ENCODE measurements at regions not wholly inside any gene's neighbourhood (a gene's known extent, or its start where the extent isn't known, plus 50 kb on each side); places are given as distances from the start of the nearest gene placed in this dataset.
"Not testable (repeated sequence)": the region's sequence is repeated elsewhere in the genome, so short reads cannot be mapped to it uniquely, and the experiment has no call there.

DNA sequence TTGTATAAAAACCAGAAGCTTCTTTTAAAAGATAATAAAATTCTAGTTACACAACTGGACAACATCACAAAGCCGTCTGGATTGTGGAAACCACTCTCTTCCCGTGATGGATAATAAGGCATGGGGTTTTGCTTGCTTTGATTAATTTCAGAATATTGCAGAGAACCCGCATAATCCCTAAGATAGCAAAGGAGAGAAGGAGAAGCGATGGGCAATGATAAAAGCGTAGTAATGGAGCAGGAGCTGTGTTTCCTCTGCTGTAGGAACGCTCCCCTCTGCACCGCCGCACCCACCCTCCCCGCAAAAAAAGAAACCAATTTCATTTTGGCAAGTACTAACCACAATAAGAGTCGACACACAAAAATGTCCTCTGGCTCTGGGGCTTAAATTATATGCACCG lies 340.9 kb upstream of the PSMD7 start:
- H3K4me3 Mint-ChIP-seq = no peak overlapping the region
- CTCF ChIA-PET (ENCODE audit: partially characterized antibody) = interaction anchor here (1.2 kb wide), 1 partner anchor 9 kb away, joined by 4 read pairs; no protein-coding TSS in a partner anchor
- intact Hi-C loops (cut with micrococcal nuclease) = loop anchor here (5.0 to 10.0 kb wide), 2 partner anchors 1121 to 1453 kb away; no protein-coding TSS in a partner anchor

DNA sequence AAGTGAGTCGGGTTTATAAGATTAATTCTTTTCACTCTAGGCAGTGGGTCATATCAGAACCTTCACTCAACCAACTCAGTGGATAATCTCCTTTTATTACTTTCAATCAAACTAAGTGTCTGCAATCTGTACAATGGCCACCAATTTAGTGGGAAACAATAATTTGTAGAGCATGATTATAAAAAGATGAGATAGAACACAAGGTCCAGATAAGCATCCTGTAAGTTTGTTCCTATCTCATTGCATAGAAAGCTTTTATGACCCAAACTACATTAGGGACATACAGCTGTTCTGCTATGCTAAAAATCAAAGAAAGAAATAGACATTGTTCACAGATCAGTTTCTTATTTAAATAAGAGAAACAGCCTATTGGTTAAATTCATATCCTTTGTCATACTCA lies 341.4 kb upstream of the PSMD7 start:
- no peaks in the 10 kb centered on the region for H3K36me3 Mint-ChIP-seq
- peaks cover 1 to 3% of the 10 kb centered on the region in 2 donors for H3K27me3 Mint-ChIP-seq
- Histone ChIP-seq H3K4me1 (ENCODE audit: insufficient read depth, low read length) (no peaks in the 10 kb centered on the region), H3K27ac (ENCODE audit: low read depth, low read length) (no peak overlapping the region), H3K9me3 (ENCODE audit: control insufficient read depth in 1 of 2, low read length in 2 of 2) (no peaks in the 10 kb centered on the region), H3K4me3 (ENCODE audit: low read length in 2 of 2) (no peak overlapping the region), H3K27me3 (ENCODE audit: insufficient read depth, low read length) (no peaks in the 10 kb centered on the region), H3K36me3 (ENCODE audit: insufficient read depth, low read length) (no peaks in the 10 kb centered on the region)
- intact Hi-C loops (cut with micrococcal nuclease) = loop anchor here (5.0 to 10.0 kb wide), 2 partner anchors 1120 to 1453 kb away; no protein-coding TSS in a partner anchor
- ChIA-PET POLR2A (ENCODE audit: partially characterized antibody) (no interaction called here), CTCF (ENCODE audit: partially characterized antibody) (no interaction called here)
- H3K4me3 Mint-ChIP-seq = no peak overlapping the region
- H3K9me3 Mint-ChIP-seq = peaks cover 0 to 2% (median 0%) of the 10 kb centered on the region in 8 donors
- DNase-seq = no peak
- no peak overlapping the region for H3K27ac Mint-ChIP-seq
- no peaks in the 10 kb centered on the region for H3K4me1 Mint-ChIP-seq

More for the DNA sequence above, 340.9 kb upstream of the PSMD7 start:
- Histone ChIP-seq H3K27ac (ENCODE audit: low read depth, low read length) (no peak overlapping the region), H3K27me3 (ENCODE audit: insufficient read depth, low read length) (no peaks in the 10 kb centered on the region), H3K4me3 (ENCODE audit: low read length in 2 of 2) (no peak overlapping the region), H3K9me3 (ENCODE audit: control insufficient read depth in 1 of 2, low read length in 2 of 2) (no peaks in the 10 kb centered on the region), H3K4me1 (ENCODE audit: insufficient read depth, low read length) (no peaks in the 10 kb centered on the region), H3K36me3 (ENCODE audit: insufficient read depth, low read length) (no peaks in the 10 kb centered on the region)
- peaks cover 0 to 2% (median 0%) of the 10 kb centered on the region in 8 donors for H3K9me3 Mint-ChIP-seq
- H3K4me1 Mint-ChIP-seq = no peaks in the 10 kb centered on the region
- no peak for DNase-seq
- H3K36me3 Mint-ChIP-seq = no peaks in the 10 kb centered on the region
- POLR2A ChIA-PET (ENCODE audit: partially characterized antibody) = no interaction called here
- no peak overlapping the region for H3K27ac Mint-ChIP-seq
- H3K27me3 Mint-ChIP-seq = peaks cover 1 to 3% of the 10 kb centered on the region in 2 donors

DNA sequence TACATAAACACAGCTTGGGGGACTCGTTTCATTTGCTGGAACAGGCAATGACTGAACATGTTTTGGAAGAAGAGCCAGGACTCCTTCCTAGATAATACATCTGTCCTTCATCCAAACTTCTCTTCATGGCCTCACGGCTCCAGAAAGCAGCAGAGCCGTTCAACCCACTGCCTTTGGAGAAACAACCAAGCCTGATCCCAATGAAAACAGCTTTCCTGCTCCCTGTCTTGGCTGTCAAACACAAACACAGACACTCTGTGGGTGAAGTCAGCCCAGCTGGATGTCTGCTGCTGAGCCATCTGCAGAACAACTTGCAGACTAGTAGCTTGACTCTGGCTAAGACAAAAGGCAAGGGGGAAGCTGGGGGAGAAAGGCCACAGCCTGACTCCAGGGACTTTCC lies 345.1 kb upstream of the PSMD7 start:
- H3K27me3 Mint-ChIP-seq = peaks cover 3 to 5% of the 10 kb centered on the region in 2 donors
- ChIA-PET CTCF (ENCODE audit: partially characterized antibody) (no interaction called here), POLR2A (ENCODE audit: partially characterized antibody) (no interaction called here)
- intact Hi-C loops (cut with micrococcal nuclease) = loop anchor here (10.0 kb wide), 1 partner anchor 1117 kb away; no protein-coding TSS in a partner anchor
- no peak for DNase-seq
- no peaks in the 10 kb centered on the region for H3K36me3 Mint-ChIP-seq
- H3K4me3 Mint-ChIP-seq = no peak overlapping the region
- peaks cover 0 to 3% (median 0%) of the 10 kb centered on the region in 8 donors for H3K9me3 Mint-ChIP-seq
- no peaks in the 10 kb centered on the region for H3K9me3 ChIP-seq (ENCODE audit: control insufficient read depth in 1 of 2, low read length in 2 of 2)
- no peak overlapping the region for H3K27ac ChIP-seq (ENCODE audit: low read depth, low read length)
- H3K27ac Mint-ChIP-seq = no peak overlapping the region
- no peaks in the 10 kb centered on the region for H3K4me1 ChIP-seq (ENCODE audit: insufficient read depth, low read length)
- H3K4me3 ChIP-seq (ENCODE audit: low read length in 2 of 2) = no peak overlapping the region
- H3K36me3 ChIP-seq (ENCODE audit: insufficient read depth, low read length) = no peaks in the 10 kb centered on the region
- no peaks in the 10 kb centered on the region for H3K27me3 ChIP-seq (ENCODE audit: insufficient read depth, low read length)
- H3K4me1 Mint-ChIP-seq = no peaks in the 10 kb centered on the region

DNA sequence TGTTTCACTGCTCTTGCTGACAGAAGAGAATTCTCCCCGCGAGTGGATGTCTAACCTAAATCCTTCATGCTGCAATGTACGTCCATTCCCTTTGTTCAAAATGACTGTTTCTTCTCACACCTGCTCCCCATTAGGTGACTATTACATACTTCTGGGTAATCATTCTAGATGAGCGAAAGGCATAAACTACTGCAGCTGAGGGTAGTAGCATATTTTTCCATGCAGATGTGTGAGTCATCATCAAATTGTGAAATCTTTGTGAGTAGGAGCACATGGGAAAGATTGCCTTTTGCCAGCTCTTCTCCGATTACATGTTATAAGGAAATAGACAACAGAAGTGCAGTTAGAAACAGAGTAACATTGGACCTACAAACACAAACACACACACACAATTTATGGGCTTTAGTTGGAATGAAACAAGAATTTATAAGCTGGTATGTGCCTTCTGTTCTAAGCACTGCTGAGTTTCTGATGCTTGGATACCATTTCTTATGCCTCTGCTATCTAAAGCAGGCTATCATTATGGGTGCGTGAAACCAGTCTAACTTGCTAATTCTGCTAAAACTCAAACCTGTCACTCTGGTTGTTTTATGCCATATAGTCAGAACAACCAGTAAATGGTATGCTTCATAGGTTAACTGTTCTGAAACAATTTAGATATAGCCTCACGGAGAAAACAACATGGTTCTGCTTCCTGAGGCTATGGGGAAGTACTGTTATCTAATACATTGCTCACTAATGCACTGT lies 346.9 kb upstream of the PSMD7 start:
- Histone ChIP-seq H3K9me3 (ENCODE audit: control insufficient read depth in 1 of 2, low read length in 2 of 2) (no peaks in the 10 kb centered on the region), H3K4me1 (ENCODE audit: insufficient read depth, low read length) (no peaks in the 10 kb centered on the region), H3K27me3 (ENCODE audit: insufficient read depth, low read length) (no peaks in the 10 kb centered on the region), H3K27ac (ENCODE audit: low read depth, low read length) (no peak overlapping the region), H3K4me3 (ENCODE audit: low read length in 2 of 2) (no peak overlapping the region), H3K36me3 (ENCODE audit: insufficient read depth, low read length) (no peaks in the 10 kb centered on the region)
- DNase-seq = no peak
- peaks cover 0 to 3% (median 0%) of the 10 kb centered on the region in 8 donors for H3K9me3 Mint-ChIP-seq
- H3K27ac Mint-ChIP-seq = no peak overlapping the region
- H3K27me3 Mint-ChIP-seq = peaks cover 3 to 5% of the 10 kb centered on the region in 2 donors
- H3K4me1 Mint-ChIP-seq = no peaks in the 10 kb centered on the region
- H3K36me3 Mint-ChIP-seq = no peaks in the 10 kb centered on the region
- CTCF ChIA-PET (ENCODE audit: partially characterized antibody) = no interaction called here
- intact Hi-C loops (cut with micrococcal nuclease) = loop anchor here (10.0 kb wide), 1 partner anchor 1115 kb away; no protein-coding TSS in a partner anchor
- H3K4me3 Mint-ChIP-seq = no peak overlapping the region
- POLR2A ChIA-PET (ENCODE audit: partially characterized antibody) = no interaction called here

DNA sequence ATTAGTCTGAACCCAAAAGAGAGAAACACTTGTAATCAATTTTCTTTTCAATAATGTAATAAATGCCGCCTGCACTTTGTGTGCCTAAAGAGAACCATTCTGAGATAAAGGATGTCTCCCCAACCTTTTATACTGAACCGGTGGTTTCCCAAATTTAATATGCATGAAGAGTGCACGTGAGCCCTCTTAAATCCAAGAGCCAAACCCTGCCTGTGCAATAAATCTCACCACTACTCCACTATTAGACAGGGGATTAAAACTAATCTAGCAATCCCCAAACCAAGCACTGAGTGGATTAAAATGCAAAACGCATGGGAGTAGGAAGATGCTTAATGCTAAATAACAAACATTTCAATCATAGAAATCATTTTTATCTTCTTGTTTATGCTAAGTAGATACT lies 351.0 kb upstream of the PSMD7 start:
- Histone ChIP-seq H3K36me3 (ENCODE audit: insufficient read depth, low read length) (no peaks in the 10 kb centered on the region), H3K27ac (ENCODE audit: low read depth, low read length) (no peak overlapping the region), H3K9me3 (ENCODE audit: control insufficient read depth in 1 of 2, low read length in 2 of 2) (no peaks in the 10 kb centered on the region), H3K4me3 (ENCODE audit: low read length in 2 of 2) (no peak overlapping the region), H3K27me3 (ENCODE audit: insufficient read depth, low read length) (no peaks in the 10 kb centered on the region), H3K4me1 (ENCODE audit: insufficient read depth, low read length) (no peaks in the 10 kb centered on the region)
- H3K9me3 Mint-ChIP-seq = peaks cover 0 to 3% (median 0%) of the 10 kb centered on the region in 8 donors
- no peak for DNase-seq
- ChIA-PET POLR2A (ENCODE audit: partially characterized antibody) (no interaction called here), CTCF (ENCODE audit: partially characterized antibody) (no interaction called here)
- H3K36me3 Mint-ChIP-seq = no peaks in the 10 kb centered on the region
- H3K4me1 Mint-ChIP-seq = no peaks in the 10 kb centered on the region
- peaks cover 0 to 3% of the 10 kb centered on the region in 2 donors for H3K27me3 Mint-ChIP-seq
- intact Hi-C loops (cut with micrococcal nuclease) = no loop called here
- H3K4me3 Mint-ChIP-seq = no peak overlapping the region
- no peak overlapping the region for H3K27ac Mint-ChIP-seq

DNA sequence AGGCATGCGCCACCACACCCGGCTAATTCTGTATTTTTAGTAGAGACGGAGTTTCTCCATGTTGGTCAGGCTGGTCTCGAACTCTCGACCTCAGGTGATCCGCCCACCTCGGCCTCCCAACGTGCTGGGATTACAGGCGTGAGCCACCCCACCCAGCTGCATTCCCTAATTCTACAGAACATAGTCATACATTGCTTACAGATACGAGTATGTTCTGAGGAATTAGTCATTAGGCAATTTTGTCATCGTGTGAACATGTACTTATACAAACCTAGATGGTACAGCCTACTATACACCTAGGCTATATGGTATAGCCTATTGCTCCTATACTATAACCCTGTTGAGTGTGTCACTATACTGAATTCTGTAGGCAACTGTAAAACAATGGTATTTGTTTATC lies 353.4 kb upstream of the PSMD7 start:
- H3K4me3 Mint-ChIP-seq; H3K27me3 Mint-ChIP-seq; H3K27me3 ChIP-seq (ENCODE audit: insufficient read depth, low read length); H3K9me3 Mint-ChIP-seq; DNase-seq; H3K4me3 ChIP-seq (ENCODE audit: low read length in 2 of 2); POLR2A ChIA-PET (ENCODE audit: partially characterized antibody); H3K27ac Mint-ChIP-seq; H3K36me3 ChIP-seq (ENCODE audit: insufficient read depth, low read length); H3K4me1 Mint-ChIP-seq; H3K4me1 ChIP-seq (ENCODE audit: insufficient read depth, low read length); H3K9me3 ChIP-seq (ENCODE audit: control insufficient read depth in 1 of 2, low read length in 2 of 2); H3K36me3 Mint-ChIP-seq; intact Hi-C loops (cut with micrococcal nuclease); H3K27ac ChIP-seq (ENCODE audit: low read depth, low read length): not testable (repeated sequence)
- CTCF ChIA-PET (ENCODE audit: partially characterized antibody) = interaction anchor here (0.6 kb wide), 1 partner anchor 38 kb away, joined by 3 read pairs; no protein-coding TSS in a partner anchor

DNA sequence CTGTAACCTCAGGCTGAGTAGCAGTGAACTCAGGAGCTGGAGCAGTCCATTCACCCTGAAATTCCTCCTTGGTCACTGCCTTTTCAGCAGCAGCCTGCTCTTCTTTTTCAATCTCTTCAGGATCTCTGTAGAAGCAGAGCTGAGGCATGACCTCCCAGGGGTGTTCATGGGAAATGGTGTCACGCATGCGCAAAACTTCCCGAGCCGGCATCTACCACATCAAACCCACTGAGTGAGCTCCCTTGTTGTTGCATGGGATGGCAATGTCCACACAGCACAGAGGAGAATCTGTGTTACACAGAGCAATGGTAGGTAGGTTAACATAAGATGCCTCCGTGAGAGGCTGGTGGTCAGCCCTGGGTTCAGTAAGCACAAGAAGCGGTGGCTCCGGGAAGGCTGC lies 355.8 kb upstream of the PSMD7 start:
- H3K4me1 ChIP-seq (ENCODE audit: insufficient read depth, low read length); H3K4me3 ChIP-seq (ENCODE audit: low read length in 2 of 2); H3K9me3 ChIP-seq (ENCODE audit: control insufficient read depth in 1 of 2, low read length in 2 of 2); H3K27me3 ChIP-seq (ENCODE audit: insufficient read depth, low read length); CTCF ChIA-PET (ENCODE audit: partially characterized antibody); H3K4me3 Mint-ChIP-seq; H3K36me3 Mint-ChIP-seq; H3K9me3 Mint-ChIP-seq; DNase-seq; H3K27ac Mint-ChIP-seq; POLR2A ChIA-PET (ENCODE audit: partially characterized antibody); H3K27ac ChIP-seq (ENCODE audit: low read depth, low read length); intact Hi-C loops (cut with micrococcal nuclease); H3K27me3 Mint-ChIP-seq; H3K4me1 Mint-ChIP-seq; H3K36me3 ChIP-seq (ENCODE audit: insufficient read depth, low read length): not testable (repeated sequence)
